Epithelial cell of esophagus (primary cell): ENCODE measurements at regions not wholly inside any gene's neighbourhood (a gene's known extent, or its start where the extent isn't known, plus 50 kb on each side); places are given as distances from the start of the nearest gene placed in this dataset.

ENCODE experiments used
- DNase-seq: peaks from one replicate; pipeline ENCODE4 v3.0.0; 2010; ENCODE audit warnings: low read depth
- H3K4me3 ChIP-seq: 2 replicates; pipeline ENCODE4 v1.5.1; 2011; ENCODE audit warnings: mild to moderate bottlenecking, low read length, control low read depth
- TF ChIP-seq, protein P1 (sequence below): IDR thresholded peaks from 2 replicates; pipeline ENCODE4 v1.5.1; 2011; ENCODE audit warnings: low read depth, mild to moderate bottlenecking, low read length, control low read depth, inconsistent platforms; ENCODE audit not compliant: insufficient read depth; ENCODE audit errors: missing control alignments

DNA sequence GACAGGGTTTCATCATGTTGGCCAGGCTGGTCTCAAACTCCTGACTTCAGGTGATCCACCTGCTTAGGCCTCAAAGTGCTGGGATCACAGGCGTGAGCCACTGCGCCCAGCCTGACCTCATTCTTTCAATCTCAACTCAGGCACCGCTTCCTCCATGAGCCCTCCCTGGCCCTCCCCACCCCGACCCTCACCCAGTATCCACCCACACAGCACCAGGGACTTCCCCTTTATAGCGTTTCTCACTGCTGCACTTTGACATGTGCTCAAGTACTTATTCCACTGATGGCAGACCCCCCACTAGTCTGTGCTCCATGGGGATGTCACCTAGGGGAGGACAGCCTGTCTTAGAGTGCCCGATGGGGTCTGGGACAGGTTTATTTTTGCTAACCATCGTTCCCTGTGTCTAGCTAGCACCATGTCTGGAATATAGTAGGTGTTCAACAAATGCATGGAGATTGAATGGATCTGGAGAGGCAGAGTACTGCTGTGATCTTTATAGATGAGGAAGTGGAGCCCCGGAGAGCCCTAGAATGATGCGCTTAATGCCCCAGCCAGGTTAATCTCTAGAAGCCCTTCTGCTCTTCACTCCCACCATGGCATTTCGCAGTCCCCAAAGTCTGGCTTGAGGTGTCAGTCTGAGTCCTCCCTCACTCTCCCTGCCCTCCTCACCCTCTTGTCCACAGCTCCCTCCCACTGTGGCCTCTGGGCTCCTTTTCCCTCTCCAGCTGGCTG is 258.8 kb downstream of the RPS24 start:
- TF ChIP-seq, protein P1, sequence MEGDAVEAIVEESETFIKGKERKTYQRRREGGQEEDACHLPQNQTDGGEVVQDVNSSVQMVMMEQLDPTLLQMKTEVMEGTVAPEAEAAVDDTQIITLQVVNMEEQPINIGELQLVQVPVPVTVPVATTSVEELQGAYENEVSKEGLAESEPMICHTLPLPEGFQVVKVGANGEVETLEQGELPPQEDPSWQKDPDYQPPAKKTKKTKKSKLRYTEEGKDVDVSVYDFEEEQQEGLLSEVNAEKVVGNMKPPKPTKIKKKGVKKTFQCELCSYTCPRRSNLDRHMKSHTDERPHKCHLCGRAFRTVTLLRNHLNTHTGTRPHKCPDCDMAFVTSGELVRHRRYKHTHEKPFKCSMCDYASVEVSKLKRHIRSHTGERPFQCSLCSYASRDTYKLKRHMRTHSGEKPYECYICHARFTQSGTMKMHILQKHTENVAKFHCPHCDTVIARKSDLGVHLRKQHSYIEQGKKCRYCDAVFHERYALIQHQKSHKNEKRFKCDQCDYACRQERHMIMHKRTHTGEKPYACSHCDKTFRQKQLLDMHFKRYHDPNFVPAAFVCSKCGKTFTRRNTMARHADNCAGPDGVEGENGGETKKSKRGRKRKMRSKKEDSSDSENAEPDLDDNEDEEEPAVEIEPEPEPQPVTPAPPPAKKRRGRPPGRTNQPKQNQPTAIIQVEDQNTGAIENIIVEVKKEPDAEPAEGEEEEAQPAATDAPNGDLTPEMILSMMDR = no peak
- H3K4me3 ChIP-seq = no peak overlapping the region
- no peak for DNase-seq

DNA sequence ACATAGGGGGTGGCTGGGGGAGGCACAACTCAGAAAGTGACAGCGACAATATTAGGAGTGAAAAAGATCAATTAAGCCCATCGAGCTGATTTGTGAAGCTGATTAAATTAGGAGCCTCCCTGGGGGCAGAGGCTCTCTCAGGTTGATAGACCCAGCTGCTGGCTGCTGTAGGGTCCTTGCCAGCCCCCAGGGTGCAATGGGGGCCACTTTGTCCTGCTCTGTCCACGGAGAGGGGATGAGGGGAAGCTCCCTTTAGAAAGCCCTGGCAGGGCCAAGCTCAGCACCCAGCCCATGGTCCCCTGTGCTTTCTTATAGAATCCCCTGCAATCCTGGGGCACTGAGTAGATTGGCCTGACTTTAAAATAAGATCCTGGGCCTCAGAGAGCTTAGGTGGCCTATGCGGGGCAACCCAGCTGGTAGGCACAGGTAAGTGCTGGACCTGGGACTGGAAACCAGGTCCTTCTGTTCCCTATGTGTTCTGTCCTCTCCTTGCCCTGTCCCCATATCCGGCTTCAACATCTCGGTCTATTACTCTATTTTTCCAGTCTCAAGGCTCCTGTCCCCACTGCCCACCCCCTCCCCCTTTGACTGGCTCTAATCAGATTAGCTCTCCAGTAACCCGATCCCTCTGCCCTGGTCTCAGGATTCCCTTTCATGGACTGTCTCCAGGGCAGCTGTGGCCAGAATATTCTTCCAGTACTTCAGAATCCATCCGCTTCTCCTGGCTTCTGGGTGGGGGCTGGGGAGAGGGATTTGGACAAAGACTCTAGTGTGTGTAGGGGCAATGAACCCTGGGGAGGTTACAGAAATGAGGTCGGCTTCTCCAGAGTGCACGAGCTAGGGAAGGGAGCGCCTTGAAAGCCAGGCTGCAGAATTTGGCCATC is 259.6 kb downstream of the RPS24 start:
- no peak for DNase-seq
- TF ChIP-seq, protein P1 = no peak
- no peak overlapping the region for H3K4me3 ChIP-seq

DNA sequence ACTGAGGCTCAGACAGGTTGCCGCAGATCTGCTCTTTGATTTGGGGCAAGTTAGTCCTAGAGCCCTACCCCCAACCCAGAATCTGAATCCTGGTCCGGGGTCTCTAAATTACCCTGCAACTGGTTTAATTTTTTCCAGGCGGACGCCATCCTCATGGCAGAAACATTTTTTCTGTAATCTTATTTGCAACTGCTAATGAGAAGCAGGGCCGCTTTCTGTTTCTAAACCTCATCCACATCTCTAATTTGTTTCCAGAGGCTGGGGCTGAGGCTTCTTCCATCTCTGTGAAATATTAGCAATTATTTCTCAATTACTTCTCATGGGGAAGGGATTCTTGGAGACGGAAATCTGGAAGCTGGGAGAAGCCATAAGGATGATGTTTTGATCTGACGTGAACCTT is 261.6 kb downstream of the RPS24 start:
- TF ChIP-seq, protein P1 = no peak
- DNase-seq = no peak
- no peak overlapping the region for H3K4me3 ChIP-seq

DNA sequence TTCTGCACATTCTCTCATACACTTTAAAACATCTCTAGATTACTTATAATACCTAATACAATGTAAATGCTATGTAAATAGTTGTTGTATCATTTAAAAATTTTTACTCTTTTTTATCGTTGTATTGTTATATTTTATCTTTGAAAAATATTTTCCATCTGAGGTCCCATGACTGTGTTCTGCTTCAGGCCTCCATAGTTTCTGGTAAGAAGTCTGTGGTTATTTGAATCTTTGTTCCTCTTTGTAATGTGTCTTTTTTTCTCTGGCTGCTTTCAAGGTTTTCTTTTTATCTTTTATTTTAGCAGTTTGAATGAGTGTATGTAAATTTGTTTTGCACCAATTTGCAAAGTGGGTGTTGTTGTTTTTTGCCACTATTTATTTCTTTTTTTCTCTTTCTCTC is 263.1 kb downstream of the RPS24 start:
- H3K4me3 ChIP-seq = no peak overlapping the region
- DNase-seq = no peak
- TF ChIP-seq, protein P1 = no peak

DNA sequence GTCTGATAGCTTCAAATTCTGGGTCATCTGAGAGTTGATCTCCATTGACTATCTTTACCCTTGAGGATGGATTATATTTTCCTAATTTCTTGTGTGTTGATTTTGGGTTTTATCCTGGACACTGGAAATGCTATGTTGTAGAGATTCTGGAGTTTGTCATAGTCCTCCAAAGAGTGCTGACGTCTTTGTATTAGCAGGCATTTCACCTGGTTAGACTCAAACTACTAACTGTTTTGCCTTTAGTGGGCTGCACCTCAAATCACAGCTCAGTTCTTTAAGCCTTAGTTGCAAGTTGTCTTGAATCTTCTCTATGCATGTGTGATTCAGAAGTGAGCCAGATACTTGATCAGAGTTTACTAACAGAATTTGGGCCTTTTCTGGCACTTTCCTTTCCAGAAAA is 264.3 kb downstream of the RPS24 start:
- no peak for DNase-seq
- TF ChIP-seq, protein P1 = no peak
- H3K4me3 ChIP-seq = no peak overlapping the region

DNA sequence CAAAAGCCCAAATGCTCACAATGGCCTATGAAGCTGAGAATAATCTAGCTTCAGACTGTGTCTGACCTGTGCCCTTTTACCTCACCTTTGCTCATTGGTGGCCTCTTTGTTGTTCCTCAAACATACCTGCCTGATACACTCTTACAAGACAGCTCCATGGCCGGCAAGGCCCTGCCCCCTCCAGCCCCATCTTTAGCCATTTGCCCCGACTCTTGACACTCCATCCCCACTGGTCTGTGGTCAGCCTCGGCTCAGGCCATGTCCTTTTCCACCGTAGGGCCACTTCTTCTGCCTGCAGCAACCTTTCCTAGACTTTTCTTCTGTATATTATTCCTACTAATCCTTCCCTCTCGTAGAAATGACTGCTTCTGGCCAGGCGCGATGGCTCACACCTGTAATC is 265.2 kb downstream of the RPS24 start:
- DNase-seq = no peak
- TF ChIP-seq, protein P1 = no peak
- H3K4me3 ChIP-seq = no peak overlapping the region
